ENCODE measurements at regions not wholly inside any gene's neighbourhood (a gene's known extent, or its start where the extent isn't known, plus 50 kb on each side); places are given as distances from the start of the nearest gene placed in this dataset.
A peak's percentile ranks its signal among the peaks of the same experiment; 100 is the strongest.

GRCh38 chr6:22412994-22413393 is 116.2 kb upstream of the PRL start:
- peaks cover 6% of the 10 kb centered on the region for H3K4me1 Mint-ChIP-seq (ENCODE audit: low read depth)
- no peak overlapping the region for H3K27ac Mint-ChIP-seq
- H3K9me3 Mint-ChIP-seq (ENCODE audit: low read depth), result peaks cover 9% of the 10 kb centered on the region
- no peak overlapping the region for H3K4me3 Mint-ChIP-seq (ENCODE audit: low read depth)
- no peak for DNase-seq (ENCODE audit: low spot score, unreplicated experiment)
- H3K27me3 Mint-ChIP-seq, result no peaks in the 10 kb centered on the region
- H3K36me3 Mint-ChIP-seq (ENCODE audit: insufficient read depth), result peaks cover 3% of the 10 kb centered on the region
- no peak for TF ChIP-seq CTCF (IDR thresholded peaks at IDR 0.05; ENCODE audit: unreplicated experiment)

DNA sequence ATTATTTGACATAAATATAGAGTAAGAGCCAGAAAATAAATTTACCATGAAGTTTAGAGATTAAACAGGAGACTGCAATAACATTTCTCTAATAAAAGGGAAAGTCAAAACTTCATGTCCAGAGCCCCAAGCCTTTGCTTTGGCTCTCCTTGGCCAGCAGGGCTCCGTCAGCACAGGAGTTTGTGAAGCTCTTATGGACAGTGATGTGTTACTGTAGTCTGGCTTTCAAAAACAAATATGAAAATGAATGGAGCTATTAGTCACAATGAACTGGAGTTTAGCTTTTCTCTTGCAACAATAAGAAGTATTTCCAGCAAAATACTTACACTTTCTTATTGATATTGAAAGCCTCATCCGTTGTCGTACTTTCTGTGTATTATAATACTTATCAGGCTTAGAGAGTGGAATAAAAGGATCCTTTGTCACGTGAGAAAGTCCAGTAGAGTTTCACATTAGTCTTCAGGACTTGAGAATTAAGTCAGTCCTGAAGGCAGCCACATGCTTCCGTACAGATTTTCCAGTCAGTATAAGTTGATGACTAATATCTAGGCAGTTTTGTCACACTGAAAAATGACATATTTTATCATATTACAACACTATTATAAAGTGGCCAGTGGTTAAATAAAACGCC is 117.0 kb upstream of the PRL start:
- no peak for DNase-seq (ENCODE audit: low spot score, unreplicated experiment)
- Mint-ChIP-seq H3K9me3 (ENCODE audit: low read depth) (peaks cover 16% of the 10 kb centered on the region), H3K27ac (no peak overlapping the region), H3K36me3 (ENCODE audit: insufficient read depth) (peaks cover 5% of the 10 kb centered on the region), H3K4me3 (ENCODE audit: low read depth) (no peak overlapping the region), H3K4me1 (ENCODE audit: low read depth) (peaks cover 6% of the 10 kb centered on the region), H3K27me3 (no peaks in the 10 kb centered on the region)
- peak; percentile 22 for TF ChIP-seq CTCF (IDR thresholded peaks at IDR 0.05; ENCODE audit: unreplicated experiment)

- TF ChIP-seq CTCF (IDR thresholded peaks at IDR 0.05; ENCODE audit: unreplicated experiment), result no peak
- H3K4me3 Mint-ChIP-seq (ENCODE audit: low read depth), result no peak overlapping the region
- no peak for DNase-seq (ENCODE audit: low spot score, unreplicated experiment)
- H3K27me3 Mint-ChIP-seq, result no peaks in the 10 kb centered on the region
- H3K36me3 Mint-ChIP-seq (ENCODE audit: insufficient read depth), result peaks cover 7% of the 10 kb centered on the region
- H3K27ac Mint-ChIP-seq, result no peak overlapping the region
- peaks cover 3% of the 10 kb centered on the region for H3K4me1 Mint-ChIP-seq (ENCODE audit: low read depth)
- H3K9me3 Mint-ChIP-seq (ENCODE audit: low read depth), result peaks cover 22% of the 10 kb centered on the region
Observed at GRCh38 chr6:22418714-22419113, 121.9 kb upstream of the PRL start.

GRCh38 chr6:22421198-22421597 is 124.4 kb upstream of the PRL start:
- no peak overlapping the region for H3K4me3 Mint-ChIP-seq (ENCODE audit: low read depth)

DNA sequence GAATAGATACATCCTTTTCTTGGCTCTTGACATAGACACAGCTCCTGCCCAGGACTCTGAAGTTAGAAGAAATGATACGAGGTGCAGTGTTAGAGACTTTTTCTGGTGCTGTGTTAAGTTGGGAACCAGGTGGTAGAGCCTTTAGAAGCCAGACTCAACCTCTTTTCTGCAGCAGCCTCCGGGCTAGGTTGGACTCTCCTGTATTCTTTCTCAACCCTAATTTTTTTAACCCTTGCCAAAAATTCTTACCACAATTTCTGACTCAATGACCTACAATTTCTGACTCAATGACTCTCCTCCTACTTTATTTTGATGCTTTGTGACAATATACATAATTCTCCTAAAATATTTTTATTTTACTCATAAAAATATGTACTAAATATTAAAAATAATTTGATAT is 127.4 kb upstream of the PRL start:
- no peak for DNase-seq (ENCODE audit: low spot score, unreplicated experiment)
- Mint-ChIP-seq H3K9me3 (ENCODE audit: low read depth) (peaks cover 14% of the 10 kb centered on the region), H3K4me1 (ENCODE audit: low read depth) (peaks cover 7% of the 10 kb centered on the region), H3K27ac (no peak overlapping the region), H3K27me3 (no peaks in the 10 kb centered on the region), H3K36me3 (ENCODE audit: insufficient read depth) (peaks cover 2% of the 10 kb centered on the region), H3K4me3 (ENCODE audit: low read depth) (no peak overlapping the region)
- no peak for TF ChIP-seq CTCF (IDR thresholded peaks at IDR 0.05; ENCODE audit: unreplicated experiment)

More at GRCh38 chr6:22421198-22421597, 124.4 kb upstream of the PRL start:
- peaks cover 22% of the 10 kb centered on the region for H3K9me3 Mint-ChIP-seq (ENCODE audit: low read depth)
- no peak overlapping the region for H3K27ac Mint-ChIP-seq
- H3K36me3 Mint-ChIP-seq (ENCODE audit: insufficient read depth), result peaks cover 7% of the 10 kb centered on the region
- DNase-seq (ENCODE audit: low spot score, unreplicated experiment), result no peak
- TF ChIP-seq CTCF (IDR thresholded peaks at IDR 0.05; ENCODE audit: unreplicated experiment), result no peak
- no peaks in the 10 kb centered on the region for H3K4me1 Mint-ChIP-seq (ENCODE audit: low read depth)
- no peaks in the 10 kb centered on the region for H3K27me3 Mint-ChIP-seq
